ENCODE measurements at regions not wholly inside any gene's neighbourhood (a gene's known extent, or its start where the extent isn't known, plus 50 kb on each side); places are given as distances from the start of the nearest gene placed in this dataset.

- Histone ChIP-seq H3K4me3 (ENCODE audit: low read depth in 1 of 3, low read length in 3 of 3) (no peak overlapping the region), H3K36me3 (ENCODE audit: control insufficient read depth in 4 of 4, insufficient read depth in 3 of 4, low read depth in 1 of 4, low read length in 3 of 4) (no peaks in the 10 kb centered on the region), H3K4me1 (ENCODE audit: control insufficient read depth in 4 of 4, insufficient read depth in 4 of 4, low read length in 3 of 4) (no peaks in the 10 kb centered on the region), H3K9me3 (ENCODE audit: control insufficient read depth in 4 of 4, low read length in 3 of 4) (no peaks in the 10 kb centered on the region), H3K27me3 (ENCODE audit: control insufficient read depth in 4 of 4, insufficient read depth in 4 of 4, low read length in 3 of 4) (no peaks in the 10 kb centered on the region), H3K9ac (ENCODE audit: low read depth in 1 of 2, low read length in 2 of 2) (no peak overlapping the region), H3K27ac (ENCODE audit: low read depth in 1 of 2, low read length in 2 of 2) (no peak overlapping the region)
- DNase-seq (ENCODE audit: low spot score): no peak
- TF ChIP-seq GABPA (IDR thresholded peaks at IDR 0.05 in 1 of 2, conservative IDR thresholded peaks at IDR 0.05 in 1 of 2): no peak
- TF ChIP-seq RAD21 (IDR thresholded peaks at IDR 0.05): no peak
- no peak for TF ChIP-seq RXRA (IDR thresholded peaks at IDR 0.05)
- no peak for TF ChIP-seq FOXA2 (IDR thresholded peaks at IDR 0.05)
- TF ChIP-seq HNF4G (IDR thresholded peaks at IDR 0.05): no peak
- no peak for TF ChIP-seq REST (IDR thresholded peaks at IDR 0.05)
- no peak for TF ChIP-seq TAF1 (conservative IDR thresholded peaks at IDR 0.05)
- no peak for TF ChIP-seq NR2F2 (IDR thresholded peaks at IDR 0.05)
- TF ChIP-seq ZBTB33 (IDR thresholded peaks at IDR 0.05): no peak
- no peak for TF ChIP-seq CTCF (IDR thresholded peaks at IDR 0.05; ENCODE audit: low read depth, low read length, missing input control)
- no peak for TF ChIP-seq MAX (IDR thresholded peaks at IDR 0.05)
- TF ChIP-seq FOXA1 (IDR thresholded peaks at IDR 0.05): no peak
- TF ChIP-seq HNF4A (conservative IDR thresholded peaks at IDR 0.05): no peak
- TF ChIP-seq YY1 (IDR thresholded peaks at IDR 0.05): no peak
- no peak for TF ChIP-seq JUND (IDR thresholded peaks at IDR 0.05)
- no peak for TF ChIP-seq ATF3 (IDR thresholded peaks at IDR 0.05)
- TF ChIP-seq EGR1 (IDR thresholded peaks at IDR 0.05; ENCODE audit: low read depth in 2 of 2): no peak
- no peak for TF ChIP-seq SP1 (IDR thresholded peaks at IDR 0.05)
- 89% methylated on average over 8 of the region's 8 CpGs for WGBS
Observed at GRCh38 chr9:85433046-85433445, 308.7 kb downstream of the AGTPBP1 start.
